ENCODE measurements at regions not wholly inside any gene's neighbourhood (a gene's known extent, or its start where the extent isn't known, plus 50 kb on each side); places are given as distances from the start of the nearest gene placed in this dataset.

- TF ChIP-seq CTCF (IDR thresholded peaks at IDR 0.05): no peak
- TF ChIP-seq EZH2 (IDR thresholded peaks at IDR 0.05; ENCODE audit: borderline replicate concordance, insufficient read depth, low read depth, low read length, poor library complexity, severe bottlenecking): no peak
Observed at GRCh38 chr18:46222710-46223360, 118.7 kb downstream of the HAUS1 start.

Measured in B cell (primary cell).